Activated CD4-positive, alpha-beta T cell treated with anti-CD3 and anti-CD28 coated beads, Interleukin-2, amount 10 ng/mL, durations not matched to agents 24 days and 14 days (primary cell): ENCODE measurements at regions not wholly inside any gene's neighbourhood (a gene's known extent, or its start where the extent isn't known, plus 50 kb on each side); places are given as distances from the start of the nearest gene placed in this dataset.
"Not testable (repeated sequence)": the region's sequence is repeated elsewhere in the genome, so short reads cannot be mapped to it uniquely, and the experiment has no call there.

ENCODE experiments used
- DNase-seq: peaks from one replicate; pipeline ENCODE4 v3.0.0; 2022
- H3K27ac Mint-ChIP-seq: one replicate; pipeline ENCODE4 v1.8.0; 2022; ENCODE audit warnings: mild to moderate bottlenecking, mixed read lengths
- H3K27me3 Mint-ChIP-seq: one replicate; pipeline ENCODE4 v1.8.0; 2022; ENCODE audit warnings: mixed read lengths
- H3K36me3 Mint-ChIP-seq: one replicate; pipeline ENCODE4 v1.8.0; 2022; ENCODE audit warnings: low read depth, mild to moderate bottlenecking, mixed read lengths
- H3K4me1 Mint-ChIP-seq: one replicate; pipeline ENCODE4 v1.8.0; 2021; ENCODE audit warnings: mixed read lengths
- H3K4me3 Mint-ChIP-seq: one replicate; pipeline ENCODE4 v1.8.0; 2022; ENCODE audit warnings: mild to moderate bottlenecking, moderate library complexity, mixed read lengths
- H3K9me3 Mint-ChIP-seq: one replicate; pipeline ENCODE4 v1.8.0; 2021; ENCODE audit warnings: mixed read lengths
- intact Hi-C: fragments of 100-400 bp; cut with micrococcal nuclease; formaldehyde crosslinking; loops from one replicate; pipeline ENCODE4 v1.15.1; 2023

- Mint-ChIP-seq H3K27me3 (peaks cover 27% of the 10 kb centered on the region), H3K4me1 (peaks cover 2% of the 10 kb centered on the region)
- intact Hi-C loops = no loop called here
These were observed 123.3 kb upstream of the DUSP22 start for GRCh38 chr6:168865-169455.

DNA sequence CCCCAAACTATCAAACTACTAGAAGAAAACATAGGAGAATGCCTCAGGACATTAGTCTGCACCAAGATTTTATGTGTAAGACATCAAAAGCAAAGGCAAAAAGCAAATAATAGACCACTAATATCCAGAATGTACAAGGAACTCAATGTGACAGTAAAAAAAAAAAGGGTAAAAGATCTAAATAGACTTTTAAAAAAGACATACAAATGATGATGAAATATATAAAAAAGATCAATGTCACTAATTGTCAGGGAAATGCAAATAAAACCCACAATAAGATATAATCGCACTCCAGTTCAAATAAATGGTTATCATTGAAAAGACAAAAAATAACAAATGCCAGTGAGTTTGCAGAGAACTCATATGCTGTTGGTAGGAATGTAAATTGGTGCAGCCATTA is 118.3 kb upstream of the DUSP22 start:
- Mint-ChIP-seq H3K4me1 (peaks cover 2% of the 10 kb centered on the region), H3K27me3 (peaks cover 26% of the 10 kb centered on the region), H3K4me3 (no peak overlapping the region), H3K36me3 (no peaks in the 10 kb centered on the region), H3K27ac (no peak overlapping the region), H3K9me3 (peaks cover 12% of the 10 kb centered on the region)
- intact Hi-C loops = no loop called here
- no peak for DNase-seq

More at GRCh38 chr6:168865-169455, 123.3 kb upstream of the DUSP22 start:
- no peak overlapping the region for H3K27ac Mint-ChIP-seq
- no peak overlapping the region for H3K4me3 Mint-ChIP-seq
- no peaks in the 10 kb centered on the region for H3K36me3 Mint-ChIP-seq
- H3K9me3 Mint-ChIP-seq = peaks cover 12% of the 10 kb centered on the region
- DNase-seq = no peak

DNA sequence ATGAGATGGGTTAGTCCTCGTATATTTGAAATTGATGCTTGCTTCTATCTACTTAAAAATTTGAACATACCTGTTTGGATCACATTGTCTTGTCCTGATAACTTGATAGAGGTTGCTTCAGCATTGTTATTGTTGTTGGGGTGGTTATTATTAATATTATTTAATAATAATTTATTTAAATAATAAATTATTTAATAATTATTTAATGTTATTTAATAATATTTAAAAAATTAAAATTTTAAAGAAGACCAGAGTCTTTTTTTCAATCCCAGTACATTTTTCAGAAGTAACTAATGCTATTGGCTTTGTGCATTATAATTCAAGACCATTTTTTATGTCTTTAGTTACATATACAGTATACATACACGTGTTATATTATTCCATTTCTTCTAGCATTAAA is 116.6 kb upstream of the DUSP22 start:
- H3K27ac Mint-ChIP-seq = no peak overlapping the region
- peaks cover 22% of the 10 kb centered on the region for H3K27me3 Mint-ChIP-seq
- H3K36me3 Mint-ChIP-seq = no peaks in the 10 kb centered on the region
- peaks cover 7% of the 10 kb centered on the region for H3K4me1 Mint-ChIP-seq
- no peak overlapping the region for H3K4me3 Mint-ChIP-seq
- DNase-seq = no peak
- intact Hi-C loops = no loop called here
- peaks cover 15% of the 10 kb centered on the region for H3K9me3 Mint-ChIP-seq

- peaks cover 13% of the 10 kb centered on the region for H3K4me1 Mint-ChIP-seq
- intact Hi-C loops = no loop called here
- no peak for DNase-seq
- no peak overlapping the region for H3K4me3 Mint-ChIP-seq
- H3K27me3 Mint-ChIP-seq = peaks cover 14% of the 10 kb centered on the region
- H3K27ac Mint-ChIP-seq = no peak overlapping the region
- H3K36me3 Mint-ChIP-seq = no peaks in the 10 kb centered on the region
- peaks cover 11% of the 10 kb centered on the region for H3K9me3 Mint-ChIP-seq
These were observed 115.5 kb upstream of the DUSP22 start for GRCh38 chr6:176766-177165.

GRCh38 chr6:178119-178518 is 114.2 kb upstream of the DUSP22 start:
- Mint-ChIP-seq H3K4me3 (no peak overlapping the region), H3K27ac (no peak overlapping the region), H3K9me3 (peaks cover 8% of the 10 kb centered on the region), H3K4me1 (peaks cover 13% of the 10 kb centered on the region), H3K36me3 (no peaks in the 10 kb centered on the region), H3K27me3 (peaks cover 9% of the 10 kb centered on the region)
- intact Hi-C loops = no loop called here
- DNase-seq = no peak

DNA sequence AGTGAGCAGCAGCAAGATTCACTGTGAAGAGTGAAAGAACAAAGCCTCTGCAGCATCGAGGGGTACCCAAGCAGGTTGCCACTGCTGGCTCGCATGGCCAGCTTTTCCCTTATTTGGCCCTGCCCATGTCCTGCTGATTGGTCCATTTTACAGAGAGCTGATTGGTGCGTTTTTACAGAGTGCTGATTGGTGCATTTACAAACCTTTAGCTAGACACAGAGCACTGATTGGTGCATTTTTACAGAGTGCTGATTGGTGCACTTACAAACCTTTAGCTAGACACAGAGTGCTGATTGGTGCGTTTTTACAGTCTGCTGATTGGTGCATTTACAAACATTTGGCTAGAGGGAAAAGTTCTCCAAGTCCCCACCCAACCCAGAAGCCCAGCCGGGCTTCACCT is 113.4 kb upstream of the DUSP22 start:
- H3K9me3 Mint-ChIP-seq, H3K27ac Mint-ChIP-seq, H3K36me3 Mint-ChIP-seq, intact Hi-C loops, DNase-seq, H3K27me3 Mint-ChIP-seq, H3K4me3 Mint-ChIP-seq: not testable (repeated sequence)
- peaks cover 18% of the 10 kb centered on the region for H3K4me1 Mint-ChIP-seq

DNA sequence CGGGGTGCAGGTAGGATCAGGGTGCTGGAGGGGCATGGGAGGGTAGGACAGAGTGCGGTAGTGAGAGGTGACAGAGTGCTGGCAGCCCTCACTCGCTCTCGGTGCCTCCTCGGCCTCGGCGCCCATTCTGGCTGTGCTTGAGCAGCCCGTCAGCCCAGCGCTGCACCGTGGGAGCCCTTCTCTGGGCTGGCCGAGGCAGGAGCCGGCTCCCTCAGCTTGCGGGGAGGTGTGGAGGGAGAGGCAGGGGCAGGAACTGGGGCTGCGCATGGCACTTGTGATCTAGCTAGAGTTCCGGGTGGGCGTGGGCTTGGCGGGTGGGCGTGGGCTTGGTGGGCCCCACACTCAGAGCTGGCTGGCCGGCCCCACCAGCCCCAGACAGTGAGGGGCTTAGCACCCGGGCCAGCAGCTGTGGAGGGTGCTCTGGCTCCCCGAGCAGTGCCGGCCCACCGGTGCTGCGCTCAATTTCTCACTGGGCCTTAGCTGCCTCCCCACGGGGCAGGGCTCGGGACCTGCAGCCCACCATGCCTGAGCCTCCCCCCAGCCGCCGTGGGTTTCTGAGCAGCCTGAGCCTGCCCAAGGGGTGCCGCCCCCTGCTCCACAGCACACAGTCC is 112.8 kb upstream of the DUSP22 start:
- Mint-ChIP-seq H3K4me3 (no peak overlapping the region), H3K4me1 (peaks cover 23% of the 10 kb centered on the region), H3K36me3 (no peaks in the 10 kb centered on the region), H3K27me3 (peaks cover 5% of the 10 kb centered on the region), H3K9me3 (peaks cover 3% of the 10 kb centered on the region), H3K27ac (no peak overlapping the region)
- no peak for DNase-seq
- intact Hi-C loops = no loop called here

DNA sequence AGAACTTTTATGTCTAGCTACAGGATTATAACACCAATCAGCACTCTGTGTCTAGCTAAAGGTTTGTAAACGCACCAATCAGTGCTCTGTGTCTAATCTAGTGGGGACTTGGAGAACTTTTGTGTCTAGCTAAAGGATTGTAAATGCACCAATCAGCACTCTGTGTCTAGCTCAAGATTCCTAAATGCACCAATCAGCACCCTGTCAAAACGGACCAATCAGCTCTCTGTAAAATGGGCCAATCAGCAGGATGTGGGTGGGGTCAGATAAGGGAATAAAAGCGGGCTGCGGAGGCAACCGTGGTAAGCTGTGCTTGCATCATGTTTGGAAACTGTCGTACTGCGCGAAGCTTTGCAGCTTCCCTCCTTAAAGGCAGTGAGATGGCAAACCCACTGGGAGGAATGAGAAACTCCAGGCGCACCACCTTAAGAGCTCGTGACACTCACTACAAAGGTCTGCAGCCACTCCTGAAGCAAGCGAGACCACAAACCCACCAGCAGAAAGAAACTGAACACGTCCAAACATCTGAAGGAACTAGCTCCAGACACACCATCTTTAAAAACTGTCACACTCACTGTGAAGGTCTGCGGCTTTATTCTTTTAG is 112.1 kb upstream of the DUSP22 start:
- H3K27me3 Mint-ChIP-seq, H3K4me3 Mint-ChIP-seq, H3K27ac Mint-ChIP-seq, H3K36me3 Mint-ChIP-seq, H3K9me3 Mint-ChIP-seq, DNase-seq, intact Hi-C loops: not testable (repeated sequence)
- peaks cover 23% of the 10 kb centered on the region for H3K4me1 Mint-ChIP-seq

GRCh38 chr6:181049-181654 is 111.1 kb upstream of the DUSP22 start:
- DNase-seq = no peak
- H3K4me3 Mint-ChIP-seq = no peak overlapping the region

DNA sequence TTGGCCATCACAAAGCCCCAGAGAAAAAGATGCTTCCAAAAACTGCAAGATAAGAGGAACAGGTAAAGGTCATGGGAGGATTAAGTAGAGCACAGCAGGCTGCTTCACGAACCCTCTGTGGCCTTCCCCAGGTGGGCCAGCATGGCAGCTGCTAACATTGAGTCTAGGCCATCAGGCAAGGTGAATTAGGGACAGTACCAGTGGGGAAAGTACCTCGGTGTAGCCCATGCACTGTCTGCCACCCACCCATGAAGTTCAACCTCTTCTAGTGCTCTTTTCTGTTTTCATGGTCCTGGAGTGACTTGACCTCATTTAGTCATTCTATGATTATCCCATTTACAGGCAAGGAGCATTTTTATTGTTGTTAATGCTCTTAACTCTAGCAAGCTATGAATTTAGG is 108.6 kb upstream of the DUSP22 start:
- no peak for DNase-seq
- H3K36me3 Mint-ChIP-seq = no peaks in the 10 kb centered on the region
- H3K27me3 Mint-ChIP-seq = peaks cover 3% of the 10 kb centered on the region
- H3K9me3 Mint-ChIP-seq = peaks cover 3% of the 10 kb centered on the region
- intact Hi-C loops = no loop called here
- H3K27ac Mint-ChIP-seq = no peak overlapping the region
- peaks cover 29% of the 10 kb centered on the region for H3K4me1 Mint-ChIP-seq
- H3K4me3 Mint-ChIP-seq = no peak overlapping the region

More at GRCh38 chr6:181049-181654, 111.1 kb upstream of the DUSP22 start:
- intact Hi-C loops = no loop called here
- Mint-ChIP-seq H3K27me3 (peaks cover 3% of the 10 kb centered on the region), H3K4me1 (peaks cover 23% of the 10 kb centered on the region), H3K36me3 (no peaks in the 10 kb centered on the region), H3K27ac (no peak overlapping the region), H3K9me3 (peaks cover 3% of the 10 kb centered on the region)

GRCh38 chr6:184161-184700 is 108.1 kb upstream of the DUSP22 start:
- Mint-ChIP-seq H3K4me3 (no peak overlapping the region), H3K4me1 (peaks cover 34% of the 10 kb centered on the region), H3K36me3 (no peaks in the 10 kb centered on the region), H3K27ac (no peak overlapping the region), H3K9me3 (peaks cover 3% of the 10 kb centered on the region), H3K27me3 (peaks cover 3% of the 10 kb centered on the region)
- intact Hi-C loops = no loop called here
- no peak for DNase-seq

GRCh38 chr6:186340-186965 is 105.8 kb upstream of the DUSP22 start:
- Mint-ChIP-seq H3K4me1 (peaks cover 40% of the 10 kb centered on the region), H3K4me3 (no peak overlapping the region), H3K9me3 (no peaks in the 10 kb centered on the region), H3K27me3 (no peaks in the 10 kb centered on the region), H3K27ac (no peak overlapping the region), H3K36me3 (no peaks in the 10 kb centered on the region)
- intact Hi-C loops = loop anchor here (5.0 kb wide), 3 partner anchors 86 to 526 kb away; no protein-coding TSS in a partner anchor
- no peak for DNase-seq

GRCh38 chr6:187210-187861 is 105.0 kb upstream of the DUSP22 start:
- H3K27me3 Mint-ChIP-seq = no peaks in the 10 kb centered on the region
- H3K27ac Mint-ChIP-seq = no peak overlapping the region
- no peak for DNase-seq
- no peaks in the 10 kb centered on the region for H3K36me3 Mint-ChIP-seq
- intact Hi-C loops = loop anchor here (5.0 kb wide), 3 partner anchors 85 to 525 kb away; no protein-coding TSS in a partner anchor
- peaks cover 39% of the 10 kb centered on the region for H3K4me1 Mint-ChIP-seq
- no peaks in the 10 kb centered on the region for H3K9me3 Mint-ChIP-seq
- no peak overlapping the region for H3K4me3 Mint-ChIP-seq
